ENCODE measurements at regions not wholly inside any gene's neighbourhood (a gene's known extent, or its start where the extent isn't known, plus 50 kb on each side); places are given as distances from the start of the nearest gene placed in this dataset.

- H3K27ac ChIP-seq (ENCODE audit: low read length) = no peak overlapping the region
- no peaks in the 10 kb centered on the region for H3K27me3 ChIP-seq (replicated peaks in 1 of 2; ENCODE audit: control insufficient read depth in 2 of 2, extremely low read depth in 1 of 2, insufficient read depth in 2 of 2, low read length in 1 of 2)
- H3K9me3 ChIP-seq = no peaks in the 10 kb centered on the region
- no peak overlapping the region for H3K27ac Mint-ChIP-seq
- no peaks in the 10 kb centered on the region for H3K36me3 Mint-ChIP-seq
- H3K9me3 Mint-ChIP-seq = no peaks in the 10 kb centered on the region
- H3K27me3 Mint-ChIP-seq = no peaks in the 10 kb centered on the region
- no peaks in the 10 kb centered on the region for H3K4me1 Mint-ChIP-seq
- H3K4me1 ChIP-seq (ENCODE audit: control insufficient read depth in 1 of 2, extremely low read depth in 1 of 2, insufficient read depth in 2 of 2, low read length in 2 of 2) = no peaks in the 10 kb centered on the region
- H3K4me3 ChIP-seq (ENCODE audit: control insufficient read depth in 1 of 2, extremely low read depth in 1 of 2, low read length in 1 of 2) = no peak overlapping the region
- no peak overlapping the region for H3K4me3 Mint-ChIP-seq
- 74% methylated on average over 2 of the region's 4 CpGs for WGBS (ENCODE audit: insufficient coverage)
- ChIA-PET CTCF (no interaction called here), POLR2A (interaction anchor here in 1 of 2 donors (1.3 kb wide), 1 partner anchor 10 kb away, joined by 3 read pairs; no protein-coding TSS in a partner anchor)
- DNase-seq (no peak), ATAC-seq (replicated peaks in 1 of 4) (no peak)
- no peaks in the 10 kb centered on the region for H3K36me3 ChIP-seq (ENCODE audit: control insufficient read depth in 2 of 2, extremely low read depth in 1 of 2, insufficient read depth in 1 of 2, low read length in 1 of 2)
These were observed 1021.1 kb downstream of the EFNB2 start for GRCh38 chr13:105514401-105514800.

GRCh38 chr13:105513448-105513847 is 1022.0 kb downstream of the EFNB2 start:
- Histone ChIP-seq H3K9me3 (no peaks in the 10 kb centered on the region), H3K4me3 (ENCODE audit: control insufficient read depth in 1 of 2, extremely low read depth in 1 of 2, low read length in 1 of 2) (no peak overlapping the region), H3K4me1 (ENCODE audit: control insufficient read depth in 1 of 2, extremely low read depth in 1 of 2, insufficient read depth in 2 of 2, low read length in 2 of 2) (no peaks in the 10 kb centered on the region), H3K27ac (ENCODE audit: low read length) (no peak overlapping the region), H3K36me3 (ENCODE audit: control insufficient read depth in 2 of 2, extremely low read depth in 1 of 2, insufficient read depth in 1 of 2, low read length in 1 of 2) (no peaks in the 10 kb centered on the region), H3K27me3 (replicated peaks in 1 of 2; ENCODE audit: control insufficient read depth in 2 of 2, extremely low read depth in 1 of 2, insufficient read depth in 2 of 2, low read length in 1 of 2) (no peaks in the 10 kb centered on the region)
- Mint-ChIP-seq H3K36me3 (no peaks in the 10 kb centered on the region), H3K4me3 (no peak overlapping the region), H3K27me3 (no peaks in the 10 kb centered on the region), H3K9me3 (no peaks in the 10 kb centered on the region), H3K4me1 (no peaks in the 10 kb centered on the region), H3K27ac (no peak overlapping the region)
- DNase-seq (no peak), ATAC-seq (replicated peaks in 1 of 4) (no peak)
- WGBS (ENCODE audit: insufficient coverage) = no CpG with 5 or more reads among the region's 2 CpGs
- POLR2A ChIA-PET = no interaction called here
- CTCF ChIA-PET = no interaction called here

GRCh38 chr13:105509981-105510762 is 1025.3 kb downstream of the EFNB2 start:
- Histone ChIP-seq H3K36me3 (ENCODE audit: control insufficient read depth in 2 of 2, extremely low read depth in 1 of 2, insufficient read depth in 1 of 2, low read length in 1 of 2) (no peaks in the 10 kb centered on the region), H3K9me3 (no peaks in the 10 kb centered on the region), H3K4me3 (ENCODE audit: control insufficient read depth in 1 of 2, extremely low read depth in 1 of 2, low read length in 1 of 2) (no peak overlapping the region), H3K4me1 (ENCODE audit: control insufficient read depth in 1 of 2, extremely low read depth in 1 of 2, insufficient read depth in 2 of 2, low read length in 2 of 2) (no peaks in the 10 kb centered on the region), H3K27ac (ENCODE audit: low read length) (no peak overlapping the region), H3K27me3 (replicated peaks in 1 of 2; ENCODE audit: control insufficient read depth in 2 of 2, extremely low read depth in 1 of 2, insufficient read depth in 2 of 2, low read length in 1 of 2) (no peaks in the 10 kb centered on the region)
- WGBS (ENCODE audit: insufficient coverage) = no CpG with 5 or more reads among the region's 7 CpGs
- DNase-seq (no peak), ATAC-seq (replicated peaks in 1 of 4) (no peak)
- CTCF ChIA-PET = no interaction called here
- no peaks in the 10 kb centered on the region for H3K4me1 Mint-ChIP-seq
- POLR2A ChIA-PET = no interaction called here
- H3K27me3 Mint-ChIP-seq = no peaks in the 10 kb centered on the region
- H3K27ac Mint-ChIP-seq = no peak overlapping the region
- no peaks in the 10 kb centered on the region for H3K36me3 Mint-ChIP-seq
- no peaks in the 10 kb centered on the region for H3K9me3 Mint-ChIP-seq
- no peak overlapping the region for H3K4me3 Mint-ChIP-seq

- Mint-ChIP-seq H3K4me3 (no peak overlapping the region), H3K27me3 (no peaks in the 10 kb centered on the region), H3K9me3 (no peaks in the 10 kb centered on the region), H3K27ac (no peak overlapping the region), H3K4me1 (no peaks in the 10 kb centered on the region), H3K36me3 (no peaks in the 10 kb centered on the region)
- Histone ChIP-seq H3K27me3 (replicated peaks in 1 of 2; ENCODE audit: control insufficient read depth in 2 of 2, extremely low read depth in 1 of 2, insufficient read depth in 2 of 2, low read length in 1 of 2) (no peaks in the 10 kb centered on the region), H3K36me3 (ENCODE audit: control insufficient read depth in 2 of 2, extremely low read depth in 1 of 2, insufficient read depth in 1 of 2, low read length in 1 of 2) (no peaks in the 10 kb centered on the region), H3K4me3 (ENCODE audit: control insufficient read depth in 1 of 2, extremely low read depth in 1 of 2, low read length in 1 of 2) (no peak overlapping the region), H3K9me3 (no peaks in the 10 kb centered on the region), H3K4me1 (ENCODE audit: control insufficient read depth in 1 of 2, extremely low read depth in 1 of 2, insufficient read depth in 2 of 2, low read length in 2 of 2) (no peaks in the 10 kb centered on the region), H3K27ac (ENCODE audit: low read length) (no peak overlapping the region)
- DNase-seq = no peak
- POLR2A ChIA-PET = no interaction called here
- WGBS (ENCODE audit: insufficient coverage) = 94% methylated on average over 6 of the region's 9 CpGs
- no peak for ATAC-seq (replicated peaks in 1 of 4)
- CTCF ChIA-PET = no interaction called here
These were observed 1029.0 kb downstream of the EFNB2 start for GRCh38 chr13:105506463-105506862.

GRCh38 chr13:105502193-105502592 is 1033.3 kb downstream of the EFNB2 start:
- Mint-ChIP-seq H3K4me1 (no peaks in the 10 kb centered on the region), H3K36me3 (no peaks in the 10 kb centered on the region), H3K9me3 (no peaks in the 10 kb centered on the region), H3K4me3 (no peak overlapping the region), H3K27ac (no peak overlapping the region), H3K27me3 (no peaks in the 10 kb centered on the region)
- Histone ChIP-seq H3K36me3 (ENCODE audit: control insufficient read depth in 2 of 2, extremely low read depth in 1 of 2, insufficient read depth in 1 of 2, low read length in 1 of 2) (no peaks in the 10 kb centered on the region), H3K27ac (ENCODE audit: low read length) (no peak overlapping the region), H3K27me3 (replicated peaks in 1 of 2; ENCODE audit: control insufficient read depth in 2 of 2, extremely low read depth in 1 of 2, insufficient read depth in 2 of 2, low read length in 1 of 2) (no peaks in the 10 kb centered on the region), H3K9me3 (no peaks in the 10 kb centered on the region), H3K4me3 (ENCODE audit: control insufficient read depth in 1 of 2, extremely low read depth in 1 of 2, low read length in 1 of 2) (no peak overlapping the region), H3K4me1 (ENCODE audit: control insufficient read depth in 1 of 2, extremely low read depth in 1 of 2, insufficient read depth in 2 of 2, low read length in 2 of 2) (no peaks in the 10 kb centered on the region)
- DNase-seq (no peak), ATAC-seq (replicated peaks in 1 of 4) (no peak)
- CTCF ChIA-PET = no interaction called here
- POLR2A ChIA-PET = no interaction called here
- WGBS (ENCODE audit: insufficient coverage) = 71% methylated on average over 1 of the region's 5 CpGs

GRCh38 chr13:105497597-105497996 is 1037.9 kb downstream of the EFNB2 start:
- no peaks in the 10 kb centered on the region for H3K4me1 ChIP-seq (ENCODE audit: control insufficient read depth in 1 of 2, extremely low read depth in 1 of 2, insufficient read depth in 2 of 2, low read length in 2 of 2)
- Mint-ChIP-seq H3K9me3 (no peaks in the 10 kb centered on the region), H3K27me3 (no peaks in the 10 kb centered on the region), H3K27ac (no peak overlapping the region), H3K4me3 (no peak overlapping the region), H3K36me3 (no peaks in the 10 kb centered on the region), H3K4me1 (no peaks in the 10 kb centered on the region)
- CTCF ChIA-PET = no interaction called here
- WGBS (ENCODE audit: insufficient coverage) = 88% methylated on average over 3 of the region's 3 CpGs
- ATAC-seq (replicated peaks in 1 of 4) = no peak
- POLR2A ChIA-PET = no interaction called here
- no peak for DNase-seq
- H3K36me3 ChIP-seq (ENCODE audit: control insufficient read depth in 2 of 2, extremely low read depth in 1 of 2, insufficient read depth in 1 of 2, low read length in 1 of 2) = no peaks in the 10 kb centered on the region
- H3K27ac ChIP-seq (ENCODE audit: low read length) = no peak overlapping the region
- no peak overlapping the region for H3K4me3 ChIP-seq (ENCODE audit: control insufficient read depth in 1 of 2, extremely low read depth in 1 of 2, low read length in 1 of 2)
- H3K9me3 ChIP-seq = no peaks in the 10 kb centered on the region
- H3K27me3 ChIP-seq (replicated peaks in 1 of 2; ENCODE audit: control insufficient read depth in 2 of 2, extremely low read depth in 1 of 2, insufficient read depth in 2 of 2, low read length in 1 of 2) = no peaks in the 10 kb centered on the region

GRCh38 chr13:105492216-105492615 is 1043.2 kb downstream of the EFNB2 start:
- POLR2A ChIA-PET = no interaction called here
- H3K4me1 ChIP-seq (ENCODE audit: control insufficient read depth in 1 of 2, extremely low read depth in 1 of 2, insufficient read depth in 2 of 2, low read length in 2 of 2) = no peaks in the 10 kb centered on the region

More at GRCh38 chr13:105492216-105492615, 1043.2 kb downstream of the EFNB2 start:
- Histone ChIP-seq H3K4me3 (ENCODE audit: control insufficient read depth in 1 of 2, extremely low read depth in 1 of 2, low read length in 1 of 2) (no peak overlapping the region), H3K27me3 (replicated peaks in 1 of 2; ENCODE audit: control insufficient read depth in 2 of 2, extremely low read depth in 1 of 2, insufficient read depth in 2 of 2, low read length in 1 of 2) (no peaks in the 10 kb centered on the region), H3K9me3 (no peaks in the 10 kb centered on the region), H3K27ac (ENCODE audit: low read length) (no peak overlapping the region), H3K36me3 (ENCODE audit: control insufficient read depth in 2 of 2, extremely low read depth in 1 of 2, insufficient read depth in 1 of 2, low read length in 1 of 2) (no peaks in the 10 kb centered on the region)
- Mint-ChIP-seq H3K9me3 (no peaks in the 10 kb centered on the region), H3K27ac (no peak overlapping the region), H3K4me1 (no peaks in the 10 kb centered on the region), H3K36me3 (no peaks in the 10 kb centered on the region), H3K4me3 (no peak overlapping the region), H3K27me3 (no peaks in the 10 kb centered on the region)
- no peak for DNase-seq
- ATAC-seq (replicated peaks in 1 of 4) = no peak
- CTCF ChIA-PET = no interaction called here
